ENCODE measurements at regions not wholly inside any gene's neighbourhood (a gene's known extent, or its start where the extent isn't known, plus 50 kb on each side); places are given as distances from the start of the nearest gene placed in this dataset.

GRCh38 chr11:79809487-79809886 is 368.7 kb upstream of the TENM4 start:
- no peak overlapping the region for H3K4me3 Mint-ChIP-seq (ENCODE audit: low read depth)
- H3K36me3 Mint-ChIP-seq (ENCODE audit: insufficient read depth), result no peaks in the 10 kb centered on the region
- no peak for DNase-seq (ENCODE audit: low spot score, unreplicated experiment)
- TF ChIP-seq, protein P1, sequence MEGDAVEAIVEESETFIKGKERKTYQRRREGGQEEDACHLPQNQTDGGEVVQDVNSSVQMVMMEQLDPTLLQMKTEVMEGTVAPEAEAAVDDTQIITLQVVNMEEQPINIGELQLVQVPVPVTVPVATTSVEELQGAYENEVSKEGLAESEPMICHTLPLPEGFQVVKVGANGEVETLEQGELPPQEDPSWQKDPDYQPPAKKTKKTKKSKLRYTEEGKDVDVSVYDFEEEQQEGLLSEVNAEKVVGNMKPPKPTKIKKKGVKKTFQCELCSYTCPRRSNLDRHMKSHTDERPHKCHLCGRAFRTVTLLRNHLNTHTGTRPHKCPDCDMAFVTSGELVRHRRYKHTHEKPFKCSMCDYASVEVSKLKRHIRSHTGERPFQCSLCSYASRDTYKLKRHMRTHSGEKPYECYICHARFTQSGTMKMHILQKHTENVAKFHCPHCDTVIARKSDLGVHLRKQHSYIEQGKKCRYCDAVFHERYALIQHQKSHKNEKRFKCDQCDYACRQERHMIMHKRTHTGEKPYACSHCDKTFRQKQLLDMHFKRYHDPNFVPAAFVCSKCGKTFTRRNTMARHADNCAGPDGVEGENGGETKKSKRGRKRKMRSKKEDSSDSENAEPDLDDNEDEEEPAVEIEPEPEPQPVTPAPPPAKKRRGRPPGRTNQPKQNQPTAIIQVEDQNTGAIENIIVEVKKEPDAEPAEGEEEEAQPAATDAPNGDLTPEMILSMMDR (IDR thresholded peaks at IDR 0.05; ENCODE audit: unreplicated experiment), result no peak
- H3K27me3 Mint-ChIP-seq, result no peaks in the 10 kb centered on the region
- peaks cover 6% of the 10 kb centered on the region for H3K9me3 Mint-ChIP-seq (ENCODE audit: low read depth)
- H3K4me1 Mint-ChIP-seq (ENCODE audit: low read depth), result peaks cover 28% of the 10 kb centered on the region
- peak overlapping the region; percentile 39 for H3K27ac Mint-ChIP-seq

- Mint-ChIP-seq H3K4me1 (ENCODE audit: low read depth) (peaks cover 16% of the 10 kb centered on the region), H3K27me3 (no peaks in the 10 kb centered on the region), H3K27ac (peak overlapping the region; percentile 33), H3K36me3 (ENCODE audit: insufficient read depth) (no peaks in the 10 kb centered on the region), H3K9me3 (ENCODE audit: low read depth) (peaks cover 7% of the 10 kb centered on the region), H3K4me3 (ENCODE audit: low read depth) (no peak overlapping the region)
- no peak for DNase-seq (ENCODE audit: low spot score, unreplicated experiment)
- TF ChIP-seq, protein P1 (IDR thresholded peaks at IDR 0.05; ENCODE audit: unreplicated experiment), result no peak
Measured at GRCh38 chr11:79807506-79807905, 366.7 kb upstream of the TENM4 start.

GRCh38 chr11:79796704-79797103 is 355.9 kb upstream of the TENM4 start:
- TF ChIP-seq, protein P1 (IDR thresholded peaks at IDR 0.05; ENCODE audit: unreplicated experiment), result no peak
- no peak for DNase-seq (ENCODE audit: low spot score, unreplicated experiment)
- Mint-ChIP-seq H3K27me3 (peaks cover 11% of the 10 kb centered on the region), H3K27ac (no peak overlapping the region), H3K36me3 (ENCODE audit: insufficient read depth) (no peaks in the 10 kb centered on the region), H3K9me3 (ENCODE audit: low read depth) (no peaks in the 10 kb centered on the region), H3K4me1 (ENCODE audit: low read depth) (peaks cover 2% of the 10 kb centered on the region), H3K4me3 (ENCODE audit: low read depth) (no peak overlapping the region)

GRCh38 chr11:79794484-79795393 is 353.9 kb upstream of the TENM4 start:
- Mint-ChIP-seq H3K27ac (no peak overlapping the region), H3K27me3 (peaks cover 7% of the 10 kb centered on the region), H3K9me3 (ENCODE audit: low read depth) (no peaks in the 10 kb centered on the region), H3K36me3 (ENCODE audit: insufficient read depth) (no peaks in the 10 kb centered on the region), H3K4me1 (ENCODE audit: low read depth) (peaks cover 2% of the 10 kb centered on the region), H3K4me3 (ENCODE audit: low read depth) (no peak overlapping the region)
- TF ChIP-seq, protein P1 (IDR thresholded peaks at IDR 0.05; ENCODE audit: unreplicated experiment), result no peak
- DNase-seq (ENCODE audit: low spot score, unreplicated experiment), result no peak

- H3K27me3 Mint-ChIP-seq, result peaks cover 7% of the 10 kb centered on the region
- no peaks in the 10 kb centered on the region for H3K36me3 Mint-ChIP-seq (ENCODE audit: insufficient read depth)
- no peaks in the 10 kb centered on the region for H3K9me3 Mint-ChIP-seq (ENCODE audit: low read depth)
- H3K27ac Mint-ChIP-seq, result no peak overlapping the region
- TF ChIP-seq, protein P1 (IDR thresholded peaks at IDR 0.05; ENCODE audit: unreplicated experiment), result no peak
- peaks cover 2% of the 10 kb centered on the region for H3K4me1 Mint-ChIP-seq (ENCODE audit: low read depth)
- DNase-seq (ENCODE audit: low spot score, unreplicated experiment), result no peak
- H3K4me3 Mint-ChIP-seq (ENCODE audit: low read depth), result no peak overlapping the region
Measured at GRCh38 chr11:79794057-79794456, 353.2 kb upstream of the TENM4 start.

All from progenitor cell of endocrine pancreas (in vitro differentiated cells).